ENCODE measurements at regions not wholly inside any gene's neighbourhood (a gene's known extent, or its start where the extent isn't known, plus 50 kb on each side); places are given as distances from the start of the nearest gene placed in this dataset.

GRCh38 chr4:184528713-184529112 lies 54.4 kb upstream of the IRF2 start:
- H3K36me3 ChIP-seq (ENCODE audit: control insufficient read depth, insufficient read depth, low read length), result no peaks in the 10 kb centered on the region
- H3K4me3 ChIP-seq (ENCODE audit: extremely low read depth, insufficient read depth, low read length, poor library complexity, severe bottlenecking), result no peak overlapping the region
- peaks cover 3% of the 10 kb centered on the region for H3K9me3 ChIP-seq (ENCODE audit: control insufficient read depth, low read length)
- H3K27ac ChIP-seq (ENCODE audit: low read depth, low read length, severe bottlenecking), result no peak overlapping the region
- H3K4me1 ChIP-seq (ENCODE audit: control insufficient read depth, insufficient read depth, low read length, poor library complexity, severe bottlenecking), result peaks cover 3% of the 10 kb centered on the region
- 40 to 80% methylated on average over 1 to 2 of the region's 3 CpGs for WGBS, 2 experiments (ENCODE audit: insufficient coverage in 2 of 2)

- Histone ChIP-seq H3K4me3 (ENCODE audit: extremely low read depth, insufficient read depth, low read length, poor library complexity, severe bottlenecking) (no peak overlapping the region), H3K36me3 (ENCODE audit: control insufficient read depth, insufficient read depth, low read length) (no peaks in the 10 kb centered on the region), H3K4me1 (ENCODE audit: control insufficient read depth, insufficient read depth, low read length, poor library complexity, severe bottlenecking) (no peaks in the 10 kb centered on the region), H3K27ac (ENCODE audit: low read depth, low read length, severe bottlenecking) (no peak overlapping the region), H3K9me3 (ENCODE audit: control insufficient read depth, low read length) (peaks cover 3% of the 10 kb centered on the region)
- WGBS, 2 experiments (ENCODE audit: insufficient coverage in 2 of 2), result 90 to 100% methylated on average over 1 of the region's 5 CpGs
These were observed 53.7 kb upstream of the IRF2 start for GRCh38 chr4:184528051-184528450.

GRCh38 chr4:184526228-184526627 lies 51.9 kb upstream of the IRF2 start:
- no peaks in the 10 kb centered on the region for H3K4me1 ChIP-seq (ENCODE audit: control insufficient read depth, insufficient read depth, low read length, poor library complexity, severe bottlenecking)
- peaks cover 3% of the 10 kb centered on the region for H3K9me3 ChIP-seq (ENCODE audit: control insufficient read depth, low read length)
- no peak overlapping the region for H3K27ac ChIP-seq (ENCODE audit: low read depth, low read length, severe bottlenecking)
- no peaks in the 10 kb centered on the region for H3K36me3 ChIP-seq (ENCODE audit: control insufficient read depth, insufficient read depth, low read length)
- no peak overlapping the region for H3K4me3 ChIP-seq (ENCODE audit: extremely low read depth, insufficient read depth, low read length, poor library complexity, severe bottlenecking)
- 80 to 100% methylated on average over 1 of the region's 2 CpGs for WGBS, 2 experiments (ENCODE audit: insufficient coverage in 2 of 2)
